OCI-LY7 (cell line): ENCODE measurements at regions not wholly inside any gene's neighbourhood (a gene's known extent, or its start where the extent isn't known, plus 50 kb on each side); places are given as distances from the start of the nearest gene placed in this dataset.

Experiments used
- CTCF ChIP-seq: fragments of 200-600 bp; sonication (generic); conservative IDR thresholded peaks from 2 replicates; pipeline ENCODE4 v1.5.1; 2014; ENCODE audit warnings: mild to moderate bottlenecking, antibody characterized with exemption, low read length, moderate library complexity, mixed read lengths
- EZH2phosphoT487 ChIP-seq: fragments of 200-600 bp; sonication (generic); IDR thresholded peaks from 2 replicates; pipeline ENCODE4 v1.6.1; 2018; ENCODE audit warnings: low read depth, borderline replicate concordance, mild to moderate bottlenecking, mixed run types, antibody characterized with exemption, low read length, moderate library complexity, mixed read lengths

- TF ChIP-seq CTCF (no peak), EZH2phosphoT487 (no peak)
Observed at GRCh38 chr4:81771721-81772120, 300.0 kb upstream of the RASGEF1B start.
